ENCODE measurements at regions not wholly inside any gene's neighbourhood (a gene's known extent, or its start where the extent isn't known, plus 50 kb on each side); places are given as distances from the start of the nearest gene placed in this dataset.

DNA sequence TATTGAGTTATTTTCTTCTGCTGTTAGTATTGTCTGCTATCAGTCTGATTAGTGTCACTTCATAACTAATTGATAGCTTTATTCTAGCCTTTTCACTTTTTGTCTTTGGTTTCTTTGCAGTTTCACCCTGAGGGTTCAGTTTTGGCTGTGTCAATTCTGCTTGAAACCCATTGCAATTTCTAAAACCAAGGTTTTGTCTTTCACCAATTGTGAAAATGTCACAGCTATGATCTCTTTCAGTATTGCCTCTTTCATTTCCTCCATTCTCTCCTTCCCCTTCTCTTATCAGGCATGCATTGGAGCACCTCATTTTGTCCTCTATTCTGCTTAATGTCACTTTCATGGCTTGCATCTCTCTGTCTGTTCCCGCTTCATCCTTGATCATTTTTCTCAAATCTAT lies 248.1 kb downstream of the YTHDC2 start:
- TF ChIP-seq, protein P1, sequence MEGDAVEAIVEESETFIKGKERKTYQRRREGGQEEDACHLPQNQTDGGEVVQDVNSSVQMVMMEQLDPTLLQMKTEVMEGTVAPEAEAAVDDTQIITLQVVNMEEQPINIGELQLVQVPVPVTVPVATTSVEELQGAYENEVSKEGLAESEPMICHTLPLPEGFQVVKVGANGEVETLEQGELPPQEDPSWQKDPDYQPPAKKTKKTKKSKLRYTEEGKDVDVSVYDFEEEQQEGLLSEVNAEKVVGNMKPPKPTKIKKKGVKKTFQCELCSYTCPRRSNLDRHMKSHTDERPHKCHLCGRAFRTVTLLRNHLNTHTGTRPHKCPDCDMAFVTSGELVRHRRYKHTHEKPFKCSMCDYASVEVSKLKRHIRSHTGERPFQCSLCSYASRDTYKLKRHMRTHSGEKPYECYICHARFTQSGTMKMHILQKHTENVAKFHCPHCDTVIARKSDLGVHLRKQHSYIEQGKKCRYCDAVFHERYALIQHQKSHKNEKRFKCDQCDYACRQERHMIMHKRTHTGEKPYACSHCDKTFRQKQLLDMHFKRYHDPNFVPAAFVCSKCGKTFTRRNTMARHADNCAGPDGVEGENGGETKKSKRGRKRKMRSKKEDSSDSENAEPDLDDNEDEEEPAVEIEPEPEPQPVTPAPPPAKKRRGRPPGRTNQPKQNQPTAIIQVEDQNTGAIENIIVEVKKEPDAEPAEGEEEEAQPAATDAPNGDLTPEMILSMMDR (IDR thresholded peaks at IDR 0.05 in 8 of 11, conservative IDR thresholded peaks at IDR 0.05 in 3 of 11), result no peak
- no peak for TF ChIP-seq POLR2A (IDR thresholded peaks at IDR 0.05)
